ENCODE measurements at regions not wholly inside any gene's neighbourhood (a gene's known extent, or its start where the extent isn't known, plus 50 kb on each side); places are given as distances from the start of the nearest gene placed in this dataset.

DNA sequence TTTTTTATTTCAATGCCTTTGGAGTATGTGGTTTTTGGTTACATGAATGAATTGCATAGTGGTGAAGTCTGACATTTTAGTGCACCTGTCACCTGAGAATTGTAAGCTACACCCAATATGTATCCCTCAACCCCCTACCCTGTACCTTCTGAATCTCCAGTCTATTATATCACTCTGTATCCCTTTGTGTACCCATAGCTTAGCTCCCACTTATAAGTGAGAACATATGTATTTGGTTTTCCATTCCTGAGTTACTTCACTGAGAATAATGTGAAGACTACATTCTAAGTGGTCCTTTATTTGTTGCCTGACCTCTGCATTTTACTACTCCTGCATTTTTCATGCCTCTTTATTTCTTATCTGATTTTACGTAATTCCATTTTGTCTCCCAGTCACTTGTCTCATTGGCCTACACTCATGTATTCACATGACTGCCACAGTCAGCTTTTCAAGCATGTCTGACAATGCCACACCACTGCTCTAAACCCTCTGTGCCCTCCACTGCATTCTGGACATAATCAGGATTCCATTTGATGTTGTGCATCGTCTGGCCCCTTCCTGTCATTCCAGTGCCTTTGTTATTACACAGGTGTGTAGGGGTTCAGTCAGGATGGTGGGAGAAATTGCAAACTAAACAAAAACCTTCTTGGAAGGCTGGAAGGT, 1325.5 kb downstream of the XPNPEP1 start:
- Histone ChIP-seq H3K56ac (ENCODE audit: extremely low read depth, insufficient read depth, low read length) (no peak overlapping the region), H3K18ac (ENCODE audit: low read depth, low read length) (no peak overlapping the region), H2BK15ac (ENCODE audit: low read depth, low read length) (no peak overlapping the region), H3K4me3 (ENCODE audit: insufficient read depth, low read depth, low read length) (no peak overlapping the region), H3K36me3 (ENCODE audit: control insufficient read depth, insufficient read depth, low read length) (no peaks in the 10 kb centered on the region), H3K4me2 (ENCODE audit: low read depth, low read length) (no peak overlapping the region), H3K27ac (ENCODE audit: insufficient read depth, low read length) (no peak overlapping the region), H2BK5ac (ENCODE audit: low read depth, low read length, poor library complexity, severe bottlenecking) (no peak overlapping the region), H3K9me3 (ENCODE audit: control insufficient read depth, insufficient read depth, low read length) (peaks cover 3% of the 10 kb centered on the region; the same call in 1 of the 2 replicates), H4K8ac (ENCODE audit: low read depth in 2 of 2, low read length in 2 of 2) (no peak overlapping the region), H2BK20ac (ENCODE audit: low read depth, low read length) (no peak overlapping the region), H3K14ac (replicated peaks; ENCODE audit: low read depth, low read length) (no peak overlapping the region), H2AFZ (replicated peaks; ENCODE audit: low read length, poor library complexity) (no peak overlapping the region), H3K4ac (ENCODE audit: low read depth, low read length) (no peak overlapping the region), H3K79me1 (ENCODE audit: low read depth in 1 of 2, low read length in 2 of 2) (no peaks in the 10 kb centered on the region), H2BK120ac (ENCODE audit: low read depth, low read length) (no peak overlapping the region), H4K91ac (ENCODE audit: insufficient read depth, low read depth, low read length) (no peak overlapping the region), H3K9ac (ENCODE audit: low read depth, low read length) (no peak overlapping the region), H4K5ac (ENCODE audit: low read depth, low read length) (no peak overlapping the region), H2AK9ac (replicated peaks; ENCODE audit: low read depth, low read length, poor library complexity) (no peak overlapping the region), H3K4me1 (ENCODE audit: control insufficient read depth, insufficient read depth, low read length) (no peaks in the 10 kb centered on the region), H2AK5ac (ENCODE audit: low read depth, low read length) (no peak overlapping the region), H3K23ac (ENCODE audit: low read depth, low read length) (no peak overlapping the region), H4K20me1 (ENCODE audit: insufficient read depth, low read length) (no peaks in the 10 kb centered on the region), H3K27me3 (ENCODE audit: control insufficient read depth, insufficient read depth, low read length) (no peaks in the 10 kb centered on the region), H3K9me1 (ENCODE audit: insufficient read depth, low read length) (no peaks in the 10 kb centered on the region)
- no TSS peak for BruUV-seq (replicated peaks)
- in situ Hi-C loops (cut with MboI; ENCODE audit: low sequenced_read_pairs) (no loop called here), dilution Hi-C loops (cut with HindIII; ENCODE audit: low sequenced_read_pairs, unreplicated experiment) (no loop called here), intact Hi-C loops (cut with micrococcal nuclease) (no loop called here)
- TF ChIP-seq NFE2L2 (IDR thresholded peaks at IDR 0.05; ENCODE audit: low read depth, low read length) (no peak), SMC3 (IDR thresholded peaks at IDR 0.05; ENCODE audit: low read depth, low read length) (no peak), RFX5 (IDR thresholded peaks at IDR 0.05; ENCODE audit: low read depth, low read length) (no peak), MXI1 (IDR thresholded peaks at IDR 0.05; ENCODE audit: borderline replicate concordance, low read depth, low read length) (no peak), RAD21 (IDR thresholded peaks at IDR 0.05; ENCODE audit: low read length) (no peak), MAFK (IDR thresholded peaks at IDR 0.05; ENCODE audit: low read depth, low read length) (no peak), RCOR1 (IDR thresholded peaks at IDR 0.05; ENCODE audit: insufficient replicate concordance, low read length) (no peak), CEBPB (IDR thresholded peaks at IDR 0.05; ENCODE audit: low read depth, low read length) (no peak)
- TF ChIP-seq, protein P1, sequence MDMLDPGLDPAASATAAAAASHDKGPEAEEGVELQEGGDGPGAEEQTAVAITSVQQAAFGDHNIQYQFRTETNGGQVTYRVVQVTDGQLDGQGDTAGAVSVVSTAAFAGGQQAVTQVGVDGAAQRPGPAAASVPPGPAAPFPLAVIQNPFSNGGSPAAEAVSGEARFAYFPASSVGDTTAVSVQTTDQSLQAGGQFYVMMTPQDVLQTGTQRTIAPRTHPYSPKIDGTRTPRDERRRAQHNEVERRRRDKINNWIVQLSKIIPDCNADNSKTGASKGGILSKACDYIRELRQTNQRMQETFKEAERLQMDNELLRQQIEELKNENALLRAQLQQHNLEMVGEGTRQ (IDR thresholded peaks at IDR 0.05; ENCODE audit: low read depth, low read length), result no peak
- TF ChIP-seq, protein P2, sequence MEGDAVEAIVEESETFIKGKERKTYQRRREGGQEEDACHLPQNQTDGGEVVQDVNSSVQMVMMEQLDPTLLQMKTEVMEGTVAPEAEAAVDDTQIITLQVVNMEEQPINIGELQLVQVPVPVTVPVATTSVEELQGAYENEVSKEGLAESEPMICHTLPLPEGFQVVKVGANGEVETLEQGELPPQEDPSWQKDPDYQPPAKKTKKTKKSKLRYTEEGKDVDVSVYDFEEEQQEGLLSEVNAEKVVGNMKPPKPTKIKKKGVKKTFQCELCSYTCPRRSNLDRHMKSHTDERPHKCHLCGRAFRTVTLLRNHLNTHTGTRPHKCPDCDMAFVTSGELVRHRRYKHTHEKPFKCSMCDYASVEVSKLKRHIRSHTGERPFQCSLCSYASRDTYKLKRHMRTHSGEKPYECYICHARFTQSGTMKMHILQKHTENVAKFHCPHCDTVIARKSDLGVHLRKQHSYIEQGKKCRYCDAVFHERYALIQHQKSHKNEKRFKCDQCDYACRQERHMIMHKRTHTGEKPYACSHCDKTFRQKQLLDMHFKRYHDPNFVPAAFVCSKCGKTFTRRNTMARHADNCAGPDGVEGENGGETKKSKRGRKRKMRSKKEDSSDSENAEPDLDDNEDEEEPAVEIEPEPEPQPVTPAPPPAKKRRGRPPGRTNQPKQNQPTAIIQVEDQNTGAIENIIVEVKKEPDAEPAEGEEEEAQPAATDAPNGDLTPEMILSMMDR (conservative IDR thresholded peaks at IDR 0.05; ENCODE audit: low read depth, low read length), result no peak
- POLR2A ChIA-PET (ENCODE audit: unreplicated experiment), result no interaction called here
- DNase-seq (no peak), ATAC-seq (ENCODE audit: low read depth) (no peak)
- 80% methylated on average over 1 of the region's 2 CpGs; no CpG with 5 or more reads in 1 of the 2 experiments for WGBS, 2 experiments (ENCODE audit: extremely low coverage in 2 of 2, insufficient read length in 1 of 2)
- CTCF ChIA-PET, result no interaction called here

Data from IMR-90 (cell line).